ENCODE measurements at regions not wholly inside any gene's neighbourhood (a gene's known extent, or its start where the extent isn't known, plus 50 kb on each side); places are given as distances from the start of the nearest gene placed in this dataset.

DNA sequence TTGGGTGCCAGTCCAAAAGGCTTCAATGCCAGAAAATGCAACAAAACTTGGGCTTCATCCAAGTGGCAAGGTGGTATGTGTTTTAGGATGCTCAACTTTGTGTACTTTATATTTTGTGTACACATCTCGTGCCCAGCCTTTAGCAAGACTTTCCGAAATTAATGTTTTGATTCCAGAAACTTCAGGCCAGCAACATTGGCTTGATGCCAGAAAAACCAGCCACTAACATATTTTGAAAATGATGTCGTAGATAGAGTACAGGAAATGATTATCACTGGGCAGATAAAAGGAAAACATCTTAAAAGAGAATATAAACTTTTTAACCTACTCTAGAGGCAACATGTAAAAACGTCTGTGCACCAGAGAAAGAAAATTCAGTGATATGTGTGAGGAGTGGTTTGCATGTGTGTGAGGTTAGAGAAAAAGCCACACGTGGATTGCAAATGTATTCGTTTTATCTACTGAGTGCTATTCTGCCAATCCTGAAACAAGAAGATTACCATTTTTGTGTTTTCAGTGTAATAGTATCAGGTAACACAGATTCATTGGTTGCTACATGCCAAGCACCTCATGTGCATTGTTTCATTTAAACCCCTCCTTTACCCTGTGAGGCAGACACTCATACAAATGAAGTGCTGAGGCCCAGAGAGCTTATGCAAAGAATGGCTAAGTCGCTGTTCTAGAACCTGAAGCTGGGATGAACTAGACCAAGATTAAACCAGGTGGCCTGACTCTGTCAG is 264.8 kb downstream of the C1D start:
- Histone ChIP-seq H3K4me2 (ENCODE audit: control insufficient read depth, insufficient read depth) (no peak overlapping the region), H3K4me1 (ENCODE audit: control insufficient read depth, insufficient read depth, low read length) (no peaks in the 10 kb centered on the region), H3K4me3 (no peak overlapping the region), H3K79me2 (ENCODE audit: control insufficient read depth, insufficient read depth, low read length) (no peaks in the 10 kb centered on the region), H3K27ac (ENCODE audit: control insufficient read depth, insufficient read depth) (no peak overlapping the region), H4K20me1 (ENCODE audit: control insufficient read depth, insufficient read depth) (no peaks in the 10 kb centered on the region), H2AFZ (ENCODE audit: control insufficient read depth, low read depth, low read length) (no peak overlapping the region), H3K9me3 (replicated peaks; ENCODE audit: control insufficient read depth, insufficient read depth, low read length) (no peaks in the 10 kb centered on the region), H3K27me3 (replicated peaks in 1 of 2; ENCODE audit: control insufficient read depth in 2 of 2, insufficient read depth in 2 of 2, low read length in 1 of 2) (no peaks in the 10 kb centered on the region), H3K9ac (ENCODE audit: control insufficient read depth, insufficient read depth, low read length) (no peak overlapping the region), H3K36me3 (ENCODE audit: control insufficient read depth in 2 of 2, insufficient read depth in 2 of 2, low read length in 1 of 2) (no peaks in the 10 kb centered on the region)
- ChIA-PET POLR2A (no interaction called here), RAD21 (ENCODE audit: unreplicated experiment) (no interaction called here), SMC1A (ENCODE audit: uncharacterized antibody, unreplicated experiment) (no interaction called here), CTCF (no interaction called here)
- in situ Hi-C loops (cut with MboI) (no loop called here), intact Hi-C loops (cut with micrococcal nuclease; ENCODE audit: unreplicated experiment) (no loop called here)
- no peak for ATAC-seq
- FAIRE-seq: no peak
- WGBS (ENCODE audit: insufficient coverage, insufficient replicate concordance, low lambda C conversion rate, missing lambda C conversion rate): under 1% methylated on average over 7 of the region's 7 CpGs
- no TSS peak for BruUV-seq (replicated peaks)
- DNase-seq (ENCODE audit: low read depth, low spot score): no peak
- TF ChIP-seq SP1 (IDR thresholded peaks at IDR 0.05; ENCODE audit: low read depth, low read length) (no peak), RELA (IDR thresholded peaks at IDR 0.05; ENCODE audit: borderline replicate concordance, partially characterized antibody) (no peak), ZNF622 (IDR thresholded peaks at IDR 0.05) (no peak), FOXM1 (IDR thresholded peaks at IDR 0.05; ENCODE audit: low read depth, low read length) (no peak), BHLHE40 (IDR thresholded peaks at IDR 0.05; ENCODE audit: borderline replicate concordance in 1 of 2, low read depth in 2 of 2, low read length in 1 of 2) (no peak), KDM1A (IDR thresholded peaks at IDR 0.05; ENCODE audit: borderline replicate concordance) (no peak), MLLT1 (IDR thresholded peaks at IDR 0.05) (no peak), ZBTB11 (CRISPR knock-in tag; IDR thresholded peaks at IDR 0.05) (no peak), BCL11A (IDR thresholded peaks at IDR 0.05; ENCODE audit: low read depth, low read length) (no peak), E4F1 (IDR thresholded peaks at IDR 0.05; ENCODE audit: borderline replicate concordance, partially characterized antibody) (no peak), CHD2 (IDR thresholded peaks at IDR 0.05; ENCODE audit: borderline replicate concordance, low read depth, low read length) (no peak)
- TF ChIP-seq, protein P1, sequence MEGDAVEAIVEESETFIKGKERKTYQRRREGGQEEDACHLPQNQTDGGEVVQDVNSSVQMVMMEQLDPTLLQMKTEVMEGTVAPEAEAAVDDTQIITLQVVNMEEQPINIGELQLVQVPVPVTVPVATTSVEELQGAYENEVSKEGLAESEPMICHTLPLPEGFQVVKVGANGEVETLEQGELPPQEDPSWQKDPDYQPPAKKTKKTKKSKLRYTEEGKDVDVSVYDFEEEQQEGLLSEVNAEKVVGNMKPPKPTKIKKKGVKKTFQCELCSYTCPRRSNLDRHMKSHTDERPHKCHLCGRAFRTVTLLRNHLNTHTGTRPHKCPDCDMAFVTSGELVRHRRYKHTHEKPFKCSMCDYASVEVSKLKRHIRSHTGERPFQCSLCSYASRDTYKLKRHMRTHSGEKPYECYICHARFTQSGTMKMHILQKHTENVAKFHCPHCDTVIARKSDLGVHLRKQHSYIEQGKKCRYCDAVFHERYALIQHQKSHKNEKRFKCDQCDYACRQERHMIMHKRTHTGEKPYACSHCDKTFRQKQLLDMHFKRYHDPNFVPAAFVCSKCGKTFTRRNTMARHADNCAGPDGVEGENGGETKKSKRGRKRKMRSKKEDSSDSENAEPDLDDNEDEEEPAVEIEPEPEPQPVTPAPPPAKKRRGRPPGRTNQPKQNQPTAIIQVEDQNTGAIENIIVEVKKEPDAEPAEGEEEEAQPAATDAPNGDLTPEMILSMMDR (IDR thresholded peaks at IDR 0.05 in 2 of 3, conservative IDR thresholded peaks at IDR 0.05 in 1 of 3; ENCODE audit: control insufficient read depth in 2 of 3, extremely low read depth in 1 of 3, insufficient read depth in 1 of 3, low read depth in 3 of 3, low read length in 3 of 3): no peak
- TF ChIP-seq, protein P2, sequence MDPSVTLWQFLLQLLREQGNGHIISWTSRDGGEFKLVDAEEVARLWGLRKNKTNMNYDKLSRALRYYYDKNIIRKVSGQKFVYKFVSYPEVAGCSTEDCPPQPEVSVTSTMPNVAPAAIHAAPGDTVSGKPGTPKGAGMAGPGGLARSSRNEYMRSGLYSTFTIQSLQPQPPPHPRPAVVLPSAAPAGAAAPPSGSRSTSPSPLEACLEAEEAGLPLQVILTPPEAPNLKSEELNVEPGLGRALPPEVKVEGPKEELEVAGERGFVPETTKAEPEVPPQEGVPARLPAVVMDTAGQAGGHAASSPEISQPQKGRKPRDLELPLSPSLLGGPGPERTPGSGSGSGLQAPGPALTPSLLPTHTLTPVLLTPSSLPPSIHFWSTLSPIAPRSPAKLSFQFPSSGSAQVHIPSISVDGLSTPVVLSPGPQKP (IDR thresholded peaks at IDR 0.05; ENCODE audit: low read depth, low read length): no peak

Measured in GM12878 (cell line).